CD14-positive monocyte (primary cell): ENCODE measurements at regions not wholly inside any gene's neighbourhood (a gene's known extent, or its start where the extent isn't known, plus 50 kb on each side); places are given as distances from the start of the nearest gene placed in this dataset.

Experiments
- DNase-seq, 3 donors: peaks; one replicate each; pipeline ENCODE4 v3.0.0-alpha.2; 2011 to 2022
- H2AFZ ChIP-seq: 2 replicates; pipeline ENCODE4 v1.6.0; 2012; ENCODE audit warnings: mild to moderate bottlenecking, low read depth, low read length, inconsistent platforms; ENCODE audit not compliant: insufficient read depth, poor library complexity, severe bottlenecking
- H3K27ac ChIP-seq, 2 donors: 1 replicate in 1 of 2; 2 replicates in 1 of 2; pipeline ENCODE4 v1.5.1; 2012 to 2013; ENCODE audit warnings: low read length in 2 of 2, control low read depth in 1 of 2, inconsistent platforms in 1 of 2, low read depth in 1 of 2, mild to moderate bottlenecking in 1 of 2
- H3K27me3 ChIP-seq, 2 donors: one replicate each; pipeline versions ENCODE4 v1.6.0 to v1.6.1; 2011 to 2013; ENCODE audit warnings: low read length in 2 of 2; ENCODE audit not compliant: control insufficient read depth in 2 of 2, insufficient read depth in 2 of 2
- H3K36me3 ChIP-seq, 2 donors: replicated peaks in 1 of 2; 1 replicate in 1 of 2; 2 replicates in 1 of 2; pipeline versions ENCODE4 v1.5.1 to v1.6.1; 2012 to 2013; ENCODE audit warnings: low read length in 2 of 2, control low read depth in 1 of 2, inconsistent platforms in 1 of 2, mild to moderate bottlenecking in 1 of 2; ENCODE audit not compliant: insufficient read depth in 2 of 2, control insufficient read depth in 1 of 2
- H3K4me1 ChIP-seq, 2 donors: 1 replicate in 1 of 2; 2 replicates in 1 of 2; pipeline versions ENCODE4 v1.5.1 to v1.6.1; 2012 to 2013; ENCODE audit warnings: low read length in 2 of 2, control low read depth in 1 of 2, inconsistent platforms in 1 of 2, mild to moderate bottlenecking in 1 of 2, moderate library complexity in 1 of 2; ENCODE audit not compliant: insufficient read depth in 2 of 2, control insufficient read depth in 1 of 2
- H3K4me2 ChIP-seq: replicated peaks from 2 replicates; pipeline ENCODE3; 2012; ENCODE audit warnings: low read length, moderate library complexity, mild to moderate bottlenecking; ENCODE audit not compliant: poor library complexity, severe bottlenecking; ENCODE audit errors: extremely low read depth
- H3K4me3 ChIP-seq, 3 experiments: fragments of 200-600 bp in 1 of 3; sonication (generic) in 1 of 3; replicated peaks in 1 of 3; 1 replicate in 2 of 3; 2 replicates in 1 of 3; pipeline ENCODE4 v1.5.1; 2011 to 2013; ENCODE audit warnings: low read length in 3 of 3, mild to moderate bottlenecking in 3 of 3, control low read depth in 2 of 3, low read depth in 2 of 3, inconsistent platforms in 1 of 3, moderate library complexity in 1 of 3
- H3K79me2 ChIP-seq: 2 replicates; pipeline ENCODE4 v1.6.0; 2012; ENCODE audit warnings: mild to moderate bottlenecking, control low read depth, inconsistent platforms, low read length, moderate library complexity; ENCODE audit not compliant: insufficient read depth
- H3K9ac ChIP-seq: 2 replicates; pipeline ENCODE4 v1.6.0; 2017; ENCODE audit warnings: low read length, mild to moderate bottlenecking; ENCODE audit not compliant: insufficient read depth, poor library complexity, severe bottlenecking
- H3K9me3 ChIP-seq, 2 donors: replicated peaks in 1 of 2; 1 replicate in 1 of 2; 2 replicates in 1 of 2; pipeline versions ENCODE4 v1.5.1 to v1.6.1; 2012 to 2013; ENCODE audit warnings: low read length in 2 of 2, control low read depth in 1 of 2; ENCODE audit not compliant: control insufficient read depth in 1 of 2, insufficient read depth in 1 of 2
- H4K20me1 ChIP-seq: 2 replicates; pipeline ENCODE4 v1.6.0; 2012; ENCODE audit warnings: mild to moderate bottlenecking, low read length, control low read depth, moderate library complexity; ENCODE audit not compliant: insufficient read depth
- H3K27ac Mint-ChIP-seq, 7 donors: one replicate each; pipeline ENCODE4 v1.8.0; 2020; ENCODE audit warnings: mild to moderate bottlenecking in 7 of 7, mixed read lengths in 7 of 7, moderate library complexity in 6 of 7, inconsistent platforms in 2 of 7
- H3K27me3 Mint-ChIP-seq, 3 donors: one replicate each; pipeline ENCODE4 v1.8.0; 2021 to 2022; ENCODE audit warnings: low read depth in 3 of 3, mild to moderate bottlenecking in 3 of 3, mixed read lengths in 3 of 3, moderate library complexity in 3 of 3, inconsistent platforms in 1 of 3
- H3K36me3 Mint-ChIP-seq, 2 donors: one replicate each; pipeline ENCODE4 v1.8.0; 2020; ENCODE audit warnings: mixed read lengths in 2 of 2, inconsistent platforms in 1 of 2, mild to moderate bottlenecking in 1 of 2
- H3K4me1 Mint-ChIP-seq: one replicate; pipeline ENCODE4 v1.8.0; 2020; ENCODE audit warnings: mild to moderate bottlenecking, mixed read lengths
- H3K4me3 Mint-ChIP-seq, 2 donors: one replicate each; pipeline ENCODE4 v1.8.0; 2020; ENCODE audit warnings: mild to moderate bottlenecking in 2 of 2, mixed read lengths in 2 of 2, moderate library complexity in 1 of 2
- H3K9me3 Mint-ChIP-seq, 7 donors: one replicate each; pipeline ENCODE4 v1.8.0; 2020 to 2022; ENCODE audit warnings: mixed read lengths in 7 of 7, mild to moderate bottlenecking in 6 of 7, moderate library complexity in 6 of 7, inconsistent platforms in 2 of 7
- WGBS: methylation state at CpG from one replicate; pipeline ENCODE4 v1.1.5; 2013; ENCODE audit warnings: missing lambda C conversion rate; ENCODE audit not compliant: insufficient coverage; 5-methylcytosine and 5-hydroxymethylcytosine counted together
- intact Hi-C, 2 donors: fragments of 100-400 bp; cut with micrococcal nuclease; formaldehyde crosslinking; loops; one replicate each; pipeline versions ENCODE4 v1.15.0 to v1.15.1; 2023
- TF ChIP-seq, protein P1 (sequence below): fragments of 200-600 bp; IDR thresholded peaks from one replicate; pipeline ENCODE4 v1.8.0; 2022; ENCODE audit warnings: antibody characterized with exemption, mild to moderate bottlenecking

GRCh38 chr6:139427199-139427598 is 52.8 kb upstream of the CITED2 start:
- Histone ChIP-seq H3K79me2 (no peaks in the 10 kb centered on the region), H3K4me3 (no peak overlapping the region)
- H3K9me3 Mint-ChIP-seq: peaks cover 6 to 11% (median 9%) of the 10 kb centered on the region in 7 donors

GRCh38 chr6:139426795-139427194 is 52.3 kb upstream of the CITED2 start:
- Mint-ChIP-seq H3K9me3 (peaks cover 5 to 9% (median 8%) of the 10 kb centered on the region in 7 donors), H3K27me3 (no peaks in the 10 kb centered on the region), H3K27ac (no peak overlapping the region), H3K4me1 (peaks cover 36% of the 10 kb centered on the region), H3K36me3 (peaks cover 0 to 2% of the 10 kb centered on the region in 2 donors), H3K4me3 (no peak overlapping the region)
- H3K4me3 ChIP-seq: no peak overlapping the region
- H3K9me3 ChIP-seq: peaks cover 5 to 6% of the 10 kb centered on the region in 2 donors
- no peak overlapping the region for H3K27ac ChIP-seq
- intact Hi-C loops: no loop called here
- 95% methylated on average over 8 of the region's 9 CpGs for WGBS
- H3K4me2 ChIP-seq: no peak overlapping the region
- no peaks in the 10 kb centered on the region for H3K27me3 ChIP-seq
- no peak for DNase-seq
- no peaks in the 10 kb centered on the region for H3K36me3 ChIP-seq
- H3K9ac ChIP-seq: no peak overlapping the region
- no peaks in the 10 kb centered on the region for H3K79me2 ChIP-seq
- TF ChIP-seq, protein P1, sequence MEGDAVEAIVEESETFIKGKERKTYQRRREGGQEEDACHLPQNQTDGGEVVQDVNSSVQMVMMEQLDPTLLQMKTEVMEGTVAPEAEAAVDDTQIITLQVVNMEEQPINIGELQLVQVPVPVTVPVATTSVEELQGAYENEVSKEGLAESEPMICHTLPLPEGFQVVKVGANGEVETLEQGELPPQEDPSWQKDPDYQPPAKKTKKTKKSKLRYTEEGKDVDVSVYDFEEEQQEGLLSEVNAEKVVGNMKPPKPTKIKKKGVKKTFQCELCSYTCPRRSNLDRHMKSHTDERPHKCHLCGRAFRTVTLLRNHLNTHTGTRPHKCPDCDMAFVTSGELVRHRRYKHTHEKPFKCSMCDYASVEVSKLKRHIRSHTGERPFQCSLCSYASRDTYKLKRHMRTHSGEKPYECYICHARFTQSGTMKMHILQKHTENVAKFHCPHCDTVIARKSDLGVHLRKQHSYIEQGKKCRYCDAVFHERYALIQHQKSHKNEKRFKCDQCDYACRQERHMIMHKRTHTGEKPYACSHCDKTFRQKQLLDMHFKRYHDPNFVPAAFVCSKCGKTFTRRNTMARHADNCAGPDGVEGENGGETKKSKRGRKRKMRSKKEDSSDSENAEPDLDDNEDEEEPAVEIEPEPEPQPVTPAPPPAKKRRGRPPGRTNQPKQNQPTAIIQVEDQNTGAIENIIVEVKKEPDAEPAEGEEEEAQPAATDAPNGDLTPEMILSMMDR: no peak
- H3K4me1 ChIP-seq: peaks cover 28 to 29% of the 10 kb centered on the region in 2 donors
- no peak overlapping the region for H2AFZ ChIP-seq
- H4K20me1 ChIP-seq: no peaks in the 10 kb centered on the region

More at GRCh38 chr6:139427199-139427598, 52.8 kb upstream of the CITED2 start:
- Mint-ChIP-seq H3K4me1 (peaks cover 32% of the 10 kb centered on the region), H3K4me3 (no peak overlapping the region), H3K36me3 (peaks cover 0 to 2% of the 10 kb centered on the region in 2 donors), H3K27ac (no peak overlapping the region), H3K27me3 (no peaks in the 10 kb centered on the region)
- TF ChIP-seq, protein P1: no peak
- Histone ChIP-seq H3K4me1 (peaks cover 24 to 26% of the 10 kb centered on the region in 2 donors), H3K27ac (no peak overlapping the region), H2AFZ (no peak overlapping the region), H3K4me2 (no peak overlapping the region), H3K27me3 (no peaks in the 10 kb centered on the region), H3K9me3 (peaks cover 6 to 8% of the 10 kb centered on the region in 2 donors), H3K9ac (no peak overlapping the region), H4K20me1 (no peaks in the 10 kb centered on the region), H3K36me3 (no peaks in the 10 kb centered on the region)
- no peak for DNase-seq
- intact Hi-C loops: no loop called here
